ENCODE measurements at regions not wholly inside any gene's neighbourhood (a gene's known extent, or its start where the extent isn't known, plus 50 kb on each side); places are given as distances from the start of the nearest gene placed in this dataset.

- DNase-seq: no peak
Observed at GRCh38 chr12:127873306-127873705, 393.7 kb upstream of the TMEM132C start.

GRCh38 chr12:127881371-127882140 is 385.4 kb upstream of the TMEM132C start:
- DNase-seq: no peak

GRCh38 chr12:127883013-127883412 is 384.0 kb upstream of the TMEM132C start:
- DNase-seq: no peak

DNA sequence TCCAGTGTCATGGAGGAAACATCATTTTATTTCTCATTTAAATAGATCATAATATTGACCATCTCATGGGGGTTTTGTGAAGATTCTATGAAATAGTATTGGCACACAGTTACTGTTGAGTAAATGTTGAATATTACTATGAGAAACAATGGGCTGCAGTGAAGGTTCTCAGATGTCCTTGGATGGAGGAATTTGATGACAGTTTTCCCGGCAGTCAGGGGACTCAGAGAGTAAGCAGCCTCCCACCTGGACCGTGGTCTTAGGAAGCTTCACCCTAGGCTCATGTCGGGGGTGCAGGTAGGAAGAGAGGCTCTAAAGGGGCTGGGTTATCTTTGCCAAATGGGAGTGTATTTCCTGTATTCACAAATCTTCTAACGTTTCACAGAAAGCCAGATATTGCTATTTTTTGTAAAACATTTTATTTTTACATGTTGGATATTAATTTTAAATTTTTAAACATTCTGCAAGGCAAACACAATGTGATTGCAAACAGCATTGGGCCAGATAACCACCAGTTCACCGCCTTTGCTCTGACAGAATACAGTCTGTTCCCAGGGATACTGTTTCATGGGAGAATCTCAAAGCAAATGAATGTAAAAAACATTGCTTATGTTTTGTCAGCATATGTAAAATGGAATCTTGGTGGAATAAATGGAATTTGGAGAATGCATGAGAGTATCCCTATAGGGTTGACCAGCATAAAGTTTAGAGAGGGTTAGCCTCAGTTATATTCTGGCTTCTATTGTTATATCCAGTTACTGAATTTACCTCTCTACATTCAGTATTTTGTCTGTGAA is 380.8 kb upstream of the TMEM132C start:
- no peak for DNase-seq

DNA sequence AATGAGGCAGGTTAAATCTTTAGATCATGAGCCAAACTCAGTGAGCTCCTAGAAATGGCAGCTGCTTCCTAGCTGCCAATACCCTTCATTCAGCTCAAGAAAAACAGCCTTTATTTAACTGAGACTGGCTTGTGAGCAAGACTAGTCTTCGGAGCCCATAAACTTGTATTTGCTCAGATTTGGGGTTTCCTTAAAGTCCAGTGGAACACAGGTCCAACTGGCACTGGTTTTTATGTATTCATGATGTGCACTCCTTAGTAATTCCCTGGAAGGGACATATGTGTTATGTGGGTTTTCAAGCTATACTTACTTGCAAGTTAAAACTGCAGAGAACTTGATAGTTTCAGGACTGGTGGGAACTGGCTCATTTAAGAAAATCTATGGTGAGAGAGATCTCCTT is 380.1 kb upstream of the TMEM132C start:
- no peak for DNase-seq

DNA sequence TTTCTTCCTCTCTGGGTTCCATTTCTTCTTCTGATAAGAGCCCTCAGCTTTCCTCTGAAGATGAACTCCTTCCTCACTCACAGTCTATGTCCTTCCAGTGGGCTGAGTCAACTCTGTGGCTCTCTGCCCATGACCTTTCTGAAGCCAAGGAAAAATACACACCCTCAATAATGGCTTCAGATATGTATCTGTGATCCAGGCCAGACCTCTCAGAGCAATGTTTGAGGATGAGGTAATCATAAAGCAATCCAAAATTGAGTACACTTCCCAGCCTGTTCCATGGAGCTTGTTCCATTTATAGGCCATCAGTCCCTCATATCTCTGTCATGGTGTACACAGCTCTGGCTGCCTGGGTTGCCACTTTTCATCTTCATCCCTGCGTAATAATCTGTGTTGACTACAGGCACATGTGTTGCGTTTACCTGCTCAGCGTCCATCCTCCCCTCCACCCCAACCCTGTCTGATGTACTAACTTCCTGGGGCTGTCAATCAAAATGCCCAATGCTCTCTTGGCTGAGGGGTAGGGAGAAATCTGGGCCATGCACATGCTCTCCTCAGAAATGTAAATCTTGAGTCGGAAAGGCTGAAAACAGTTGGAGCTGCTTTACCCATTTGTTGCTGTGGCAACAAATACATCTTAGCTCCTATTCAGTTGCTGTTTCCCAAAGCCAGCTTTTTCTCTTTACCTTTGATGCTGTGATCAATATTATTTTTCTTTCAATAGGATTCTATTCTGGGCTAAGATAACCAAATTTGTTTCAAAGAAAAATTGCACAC is 377.8 kb upstream of the TMEM132C start:
- DNase-seq: no peak

DNA sequence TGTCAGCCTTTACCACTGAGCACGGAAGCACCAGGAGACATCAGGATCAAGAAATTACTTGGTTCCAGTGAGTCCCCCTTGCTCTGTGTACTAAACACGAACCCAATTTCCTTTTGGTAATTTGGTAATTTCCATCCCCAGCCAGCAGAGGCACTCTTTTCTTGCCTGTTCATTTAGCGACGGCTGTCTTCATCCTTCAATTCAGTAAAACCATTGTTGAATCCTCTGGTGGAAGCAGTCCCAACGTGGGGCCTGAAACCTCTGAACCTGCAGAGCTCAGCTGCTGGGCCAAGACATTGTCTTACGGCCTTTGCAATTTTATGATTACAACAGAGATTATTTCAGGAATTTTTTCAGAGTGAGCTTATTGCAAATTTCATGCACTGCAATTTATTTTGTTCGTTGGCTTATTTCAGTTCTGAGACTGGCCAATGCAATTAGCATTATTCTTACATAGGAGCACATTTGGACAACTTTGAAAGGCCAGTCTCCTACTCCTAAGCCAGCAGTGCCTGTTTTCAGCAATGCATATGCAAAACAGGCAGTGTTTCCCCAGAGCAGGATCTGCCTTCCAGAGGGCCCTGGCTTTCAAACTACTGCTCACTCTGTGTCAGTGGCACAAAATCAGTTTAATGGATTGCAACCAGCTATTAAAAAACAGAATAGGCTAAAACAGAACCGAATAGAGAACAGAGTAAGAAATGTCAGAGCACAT is 372.9 kb upstream of the TMEM132C start:
- DNase-seq: peak in 21 of 56 donors; percentile 3 to 46 (median 13)

- DNase-seq: no peak
Observed at GRCh38 chr12:127896661-127897060, 370.3 kb upstream of the TMEM132C start.

DNA sequence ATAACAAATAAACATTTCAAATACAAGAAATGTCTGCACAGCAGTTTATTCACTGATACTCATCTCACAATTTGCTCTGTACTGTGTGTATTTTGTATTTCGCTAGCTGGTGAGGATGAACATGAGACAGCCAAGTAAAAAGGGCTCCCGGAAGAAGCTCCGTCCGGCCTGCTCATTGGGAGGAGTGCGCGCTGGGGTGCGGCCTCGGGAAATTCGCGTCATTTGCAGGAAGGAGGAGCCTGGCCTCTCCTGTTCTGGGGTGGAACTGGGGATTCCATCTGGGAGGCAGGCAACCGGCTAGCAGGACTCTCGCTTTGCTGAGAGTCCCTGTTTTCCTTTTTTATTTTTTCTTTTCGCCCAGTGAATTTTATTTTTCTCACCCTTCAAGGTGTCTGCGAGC is 368.4 kb upstream of the TMEM132C start:
- no peak for DNase-seq

- DNase-seq: no peak
Observed at GRCh38 chr12:127899971-127900370, 367.0 kb upstream of the TMEM132C start.

- no peak for DNase-seq
Observed at GRCh38 chr12:127900386-127900785, 366.6 kb upstream of the TMEM132C start.

- no peak for DNase-seq
Observed at GRCh38 chr12:127903146-127903545, 363.8 kb upstream of the TMEM132C start.

GRCh38 chr12:127909041-127909440 is 357.9 kb upstream of the TMEM132C start:
- DNase-seq: no peak

DNA sequence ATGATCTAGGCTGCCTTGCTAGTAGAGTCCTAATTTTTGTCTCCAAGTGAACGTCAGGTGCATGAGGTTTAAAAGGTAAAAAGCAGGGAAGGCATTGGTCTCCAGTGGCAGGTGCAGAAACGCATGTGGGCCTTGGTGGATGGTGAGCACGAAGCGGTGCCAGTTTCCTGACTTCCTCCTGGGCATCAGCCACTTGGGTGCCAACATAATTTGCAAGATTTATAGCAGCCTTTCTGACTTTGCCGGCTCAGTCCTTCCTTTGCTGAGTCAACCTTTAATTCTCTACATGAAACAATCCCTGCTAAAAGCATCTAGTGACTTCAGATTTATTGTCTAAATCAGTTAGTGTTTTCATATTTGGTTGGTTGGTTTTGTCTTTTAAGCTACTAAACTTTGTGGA is 355.7 kb upstream of the TMEM132C start:
- DNase-seq: no peak

DNA sequence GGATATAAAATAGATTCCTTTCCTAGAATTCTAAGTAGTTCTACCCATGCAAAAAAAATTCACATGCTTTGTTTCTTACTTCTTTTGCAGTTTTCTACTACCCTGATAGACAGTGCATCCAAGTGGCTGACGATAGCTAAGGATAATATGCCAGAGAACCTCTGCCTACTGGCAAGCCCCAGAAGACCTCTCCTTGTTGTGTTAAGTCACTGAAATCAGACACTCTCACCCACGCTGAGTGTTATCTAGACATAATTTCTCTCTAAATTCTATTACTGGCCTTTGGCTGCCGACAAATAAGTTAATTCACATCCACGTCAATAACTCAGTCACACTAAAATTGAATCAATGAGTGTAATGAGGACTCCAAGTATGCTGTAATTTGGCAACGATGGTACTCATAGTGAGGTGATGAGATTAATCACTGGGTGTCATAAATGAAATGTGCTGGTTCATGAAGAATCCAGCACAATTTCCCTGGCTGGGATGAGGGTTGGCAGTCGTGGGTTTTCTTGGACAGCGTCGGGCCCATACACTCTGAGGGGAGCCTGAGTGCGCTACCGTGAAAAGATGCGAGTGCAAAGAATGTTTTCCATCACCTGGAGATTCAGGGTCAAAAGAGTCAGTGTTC is 354.8 kb upstream of the TMEM132C start:
- DNase-seq: no peak

- DNase-seq: no peak
Observed at GRCh38 chr12:127923501-127923900, 343.5 kb upstream of the TMEM132C start.

DNA sequence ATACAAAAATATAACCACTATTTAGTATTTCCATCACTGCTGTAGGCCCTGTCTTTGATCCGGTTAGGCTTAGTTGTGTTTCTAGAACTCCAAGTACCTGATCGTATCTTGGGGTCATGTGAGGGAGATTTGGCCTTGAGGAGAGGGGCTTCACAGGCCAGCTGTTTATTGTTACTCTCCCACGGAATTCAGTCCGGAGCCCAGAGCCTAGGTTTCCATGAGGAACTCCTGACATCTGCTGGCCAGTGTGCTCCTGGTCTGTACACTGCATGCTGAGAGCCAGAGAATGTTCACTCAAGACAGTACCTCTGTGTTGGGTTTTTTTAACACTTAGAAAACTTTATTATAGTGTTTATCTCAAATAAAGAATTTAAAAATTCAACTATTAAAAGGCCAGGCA is 341.0 kb upstream of the TMEM132C start:
- peak in 47 of 56 donors; percentile 1 to 70 (median 26) for DNase-seq

DNA sequence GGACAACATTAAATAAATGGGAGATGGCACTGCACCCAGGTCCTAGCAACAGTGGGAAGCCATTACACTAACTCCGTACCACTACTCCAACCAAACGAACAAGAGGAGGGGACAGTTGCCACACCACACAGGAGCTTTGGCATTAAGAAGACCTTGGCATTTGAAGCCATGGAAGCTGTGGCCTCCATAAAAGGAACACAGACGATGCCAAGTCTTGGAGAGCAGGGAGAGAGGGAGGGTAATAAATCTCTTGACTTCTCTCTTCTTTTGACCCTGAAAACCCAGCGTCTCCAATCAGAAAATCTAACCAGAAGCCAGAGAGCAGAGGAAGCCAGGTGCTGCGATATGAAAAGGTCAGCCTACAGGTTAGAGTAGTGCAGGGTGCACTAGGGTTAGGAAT is 338.8 kb upstream of the TMEM132C start:
- DNase-seq: no peak

GRCh38 chr12:127928615-127929571 is 338.1 kb upstream of the TMEM132C start:
- DNase-seq: no peak

DNA sequence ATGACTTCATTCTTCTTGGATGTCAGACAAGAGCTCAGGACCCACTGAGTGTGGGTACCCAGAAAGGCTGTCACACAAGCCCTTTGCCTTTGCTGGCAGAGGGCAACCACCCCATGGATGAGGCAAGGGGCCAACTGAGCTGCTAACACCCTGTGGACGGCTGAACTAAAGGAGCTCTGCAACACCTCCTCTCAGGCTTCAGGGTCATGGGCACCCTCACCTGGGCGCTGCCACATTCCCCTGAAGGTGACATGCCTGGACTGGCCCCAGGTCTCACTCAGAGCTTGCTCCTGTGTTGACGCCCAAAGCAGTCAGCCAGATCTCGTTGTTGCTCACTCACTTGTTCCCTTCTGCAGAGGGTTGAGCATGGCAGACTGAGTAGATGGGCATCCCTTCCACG is 336.8 kb upstream of the TMEM132C start:
- no peak for DNase-seq
